AG04450 (cell line): ENCODE measurements at regions not wholly inside any gene's neighbourhood (a gene's known extent, or its start where the extent isn't known, plus 50 kb on each side); places are given as distances from the start of the nearest gene placed in this dataset.

Source experiments
- CTCF ChIA-PET: fragments of 300-600, 350-600 bp; formaldehyde crosslinking; extraction: SDS; loops from one replicate; lab custom pipeline; 2022; ENCODE audit warnings: antibody characterized with exemption, inconsistent platforms; lab: Charles Lee
- POLR2A ChIA-PET: fragments of 350-600 bp; formaldehyde crosslinking; extraction: SDS; loops from one replicate; lab custom pipeline; 2021; ENCODE audit warnings: antibody characterized with exemption, inconsistent platforms; lab: Yijun Ruan, JAX
- DNase-seq: peaks from one replicate; pipeline ENCODE4 v3.0.0-alpha.2; 2011; ENCODE audit warnings: low read depth, low spot score
- H3K27ac ChIP-seq: one replicate; pipeline ENCODE4 v1.5.1; 2012; ENCODE audit warnings: low read depth, low read length, control low read depth
- H3K27me3 ChIP-seq: one replicate; pipeline ENCODE4 v1.6.0; 2012; ENCODE audit warnings: low read length; ENCODE audit not compliant: control insufficient read depth, insufficient read depth
- H3K4me3 ChIP-seq: 2 replicates; pipeline ENCODE4 v1.5.1; 2011; ENCODE audit warnings: mild to moderate bottlenecking, low read depth, low read length, control low read depth
- H3K9me3 ChIP-seq: 2 replicates; pipeline ENCODE4 v1.5.1; 2012; ENCODE audit warnings: low read length; ENCODE audit not compliant: control insufficient read depth, insufficient read depth
- TF ChIP-seq, protein P1 (sequence below): IDR thresholded peaks from 2 replicates; pipeline ENCODE4 v1.5.1; 2011; ENCODE audit warnings: low read depth, low read length, control low read depth, inconsistent platforms

DNA sequence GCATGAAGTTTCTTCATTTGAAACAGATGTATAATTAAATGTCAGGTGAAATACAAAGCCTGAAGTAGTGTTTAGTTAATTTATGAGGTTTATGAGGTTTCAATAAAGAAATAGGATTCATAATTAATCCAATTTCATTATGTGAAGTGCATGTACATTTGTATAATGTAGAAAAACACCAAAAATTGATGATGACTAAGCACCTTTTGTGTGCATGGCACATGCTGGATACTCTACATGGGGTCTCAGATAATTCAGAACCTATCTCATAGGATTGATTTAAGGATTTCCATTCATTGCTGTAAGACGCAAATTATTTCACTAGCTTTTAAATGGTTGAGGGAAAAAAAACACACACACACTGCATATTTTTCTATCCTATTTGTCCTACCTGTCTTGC is 143.9 kb downstream of the ESM1 start:
- ChIA-PET POLR2A (no interaction called here), CTCF (no interaction called here)
- H3K27ac ChIP-seq: no peak overlapping the region
- no peaks in the 10 kb centered on the region for H3K9me3 ChIP-seq
- no peaks in the 10 kb centered on the region for H3K27me3 ChIP-seq
- TF ChIP-seq, protein P1, sequence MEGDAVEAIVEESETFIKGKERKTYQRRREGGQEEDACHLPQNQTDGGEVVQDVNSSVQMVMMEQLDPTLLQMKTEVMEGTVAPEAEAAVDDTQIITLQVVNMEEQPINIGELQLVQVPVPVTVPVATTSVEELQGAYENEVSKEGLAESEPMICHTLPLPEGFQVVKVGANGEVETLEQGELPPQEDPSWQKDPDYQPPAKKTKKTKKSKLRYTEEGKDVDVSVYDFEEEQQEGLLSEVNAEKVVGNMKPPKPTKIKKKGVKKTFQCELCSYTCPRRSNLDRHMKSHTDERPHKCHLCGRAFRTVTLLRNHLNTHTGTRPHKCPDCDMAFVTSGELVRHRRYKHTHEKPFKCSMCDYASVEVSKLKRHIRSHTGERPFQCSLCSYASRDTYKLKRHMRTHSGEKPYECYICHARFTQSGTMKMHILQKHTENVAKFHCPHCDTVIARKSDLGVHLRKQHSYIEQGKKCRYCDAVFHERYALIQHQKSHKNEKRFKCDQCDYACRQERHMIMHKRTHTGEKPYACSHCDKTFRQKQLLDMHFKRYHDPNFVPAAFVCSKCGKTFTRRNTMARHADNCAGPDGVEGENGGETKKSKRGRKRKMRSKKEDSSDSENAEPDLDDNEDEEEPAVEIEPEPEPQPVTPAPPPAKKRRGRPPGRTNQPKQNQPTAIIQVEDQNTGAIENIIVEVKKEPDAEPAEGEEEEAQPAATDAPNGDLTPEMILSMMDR: no peak
- no peak overlapping the region for H3K4me3 ChIP-seq
- no peak for DNase-seq

DNA sequence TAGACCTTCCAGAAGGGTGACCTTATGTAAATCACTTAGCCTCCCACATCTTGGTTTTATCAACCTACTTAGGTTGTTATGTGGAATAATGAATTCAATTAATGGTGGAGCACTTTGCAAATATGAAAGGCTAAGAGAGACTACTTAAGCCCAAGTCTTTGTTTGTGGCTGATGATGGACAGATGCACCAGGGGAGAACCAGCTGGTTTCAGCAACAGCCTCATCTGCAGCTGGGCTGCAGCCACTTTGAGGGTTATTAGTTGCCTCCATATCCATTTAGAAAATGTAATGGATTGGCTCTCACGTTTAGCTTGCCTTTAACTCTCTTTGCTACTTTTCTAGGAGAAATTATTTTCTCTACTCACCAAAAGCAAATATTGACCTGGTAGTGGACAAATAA is 146.6 kb downstream of the ESM1 start:
- H3K9me3 ChIP-seq: no peaks in the 10 kb centered on the region
- TF ChIP-seq, protein P1: no peak
- ChIA-PET CTCF (interaction anchor here (0.6 to 1.9 kb wide), 3 partner anchors 13 to 321 kb away, joined by 3 to 8 read pairs (median 3); partner anchors contain the start of gene GPX8), POLR2A (interaction anchor here (0.6 kb wide), 1 partner anchor 255 kb away, joined by 3 read pairs; no protein-coding TSS in a partner anchor)
- H3K4me3 ChIP-seq: no peak overlapping the region
- H3K27me3 ChIP-seq: no peaks in the 10 kb centered on the region
- H3K27ac ChIP-seq: no peak overlapping the region
- no peak for DNase-seq

DNA sequence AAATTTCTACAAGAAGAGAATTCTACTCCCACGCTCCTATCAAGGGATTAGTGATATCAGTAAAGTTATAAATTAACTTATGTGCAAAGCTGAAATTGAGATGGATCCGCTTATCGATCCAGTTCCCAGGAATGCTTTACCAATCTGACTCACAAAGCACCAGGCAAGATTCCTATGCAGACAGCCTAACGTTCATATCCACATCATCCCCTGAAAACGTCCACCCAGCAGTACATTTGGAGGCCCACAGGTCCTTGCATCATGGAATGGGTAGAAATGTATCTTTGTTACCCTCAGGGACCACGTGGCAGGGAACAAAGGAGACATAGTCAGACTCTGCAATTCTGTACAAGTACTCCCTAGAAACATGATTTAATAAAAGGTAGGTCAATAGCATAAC is 147.4 kb downstream of the ESM1 start:
- no peak overlapping the region for H3K4me3 ChIP-seq
- no peaks in the 10 kb centered on the region for H3K9me3 ChIP-seq
- CTCF ChIA-PET: interaction anchor here (0.8 to 1.9 kb wide), 3 partner anchors 29 to 349 kb away, joined by 3 to 8 read pairs (median 3); no protein-coding TSS in a partner anchor
- POLR2A ChIA-PET: interaction anchor here (0.7 to 1.3 kb wide), 2 partner anchors 24 to 213 kb away, joined by 3 to 6 read pairs; no protein-coding TSS in a partner anchor
- TF ChIP-seq, protein P1: no peak
- no peaks in the 10 kb centered on the region for H3K27me3 ChIP-seq
- no peak for DNase-seq
- no peak overlapping the region for H3K27ac ChIP-seq

DNA sequence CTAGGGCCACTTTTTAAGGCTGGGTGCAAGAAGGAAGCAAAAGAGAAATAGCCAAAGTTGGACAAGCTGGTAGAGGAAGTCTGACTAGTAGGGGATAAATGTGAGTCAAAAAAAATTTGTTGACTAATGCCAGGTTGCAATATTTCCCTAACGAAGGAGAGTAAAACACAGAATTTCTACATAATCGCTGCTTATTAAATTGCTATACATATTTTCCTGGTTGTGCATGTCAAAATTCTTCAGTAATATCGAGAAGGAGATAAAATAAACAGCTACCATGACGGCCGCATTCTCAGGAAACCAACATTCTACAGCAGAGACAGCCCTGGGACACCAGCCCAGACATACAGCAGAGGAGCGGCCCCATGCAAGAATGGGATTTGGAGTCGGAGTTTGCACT is 148.3 kb downstream of the ESM1 start:
- Histone ChIP-seq H3K4me3 (no peak overlapping the region), H3K27me3 (no peaks in the 10 kb centered on the region), H3K9me3 (no peaks in the 10 kb centered on the region), H3K27ac (peak overlapping the region; percentile 43)
- TF ChIP-seq, protein P1: no peak
- CTCF ChIA-PET: interaction anchor here (0.8 to 1.9 kb wide), 3 partner anchors 30 to 348 kb away, joined by 3 to 8 read pairs (median 3); no protein-coding TSS in a partner anchor
- DNase-seq: no peak
- POLR2A ChIA-PET: interaction anchor here (0.7 to 1.3 kb wide), 4 partner anchors 24 to 319 kb away, joined by 3 to 6 read pairs (median 4); no protein-coding TSS in a partner anchor

DNA sequence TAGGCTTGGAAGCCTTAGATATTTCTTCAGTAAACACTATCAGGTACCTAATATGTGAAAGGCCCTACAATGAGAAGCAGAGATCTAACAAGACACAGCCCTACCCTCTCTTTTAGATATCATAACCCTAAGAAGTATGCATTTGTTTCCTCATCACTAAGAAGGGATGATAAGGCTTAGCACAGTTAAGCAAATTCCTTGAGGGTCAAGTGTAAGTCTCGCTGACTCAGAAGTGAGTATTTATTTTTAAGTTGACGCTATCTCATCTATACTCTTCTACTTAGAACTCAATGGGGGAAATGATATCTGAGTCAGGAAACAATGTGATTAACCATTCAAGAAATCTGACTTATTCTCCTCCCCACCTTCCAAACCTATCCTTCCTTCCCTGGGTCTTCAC is 149.7 kb downstream of the ESM1 start:
- Histone ChIP-seq H3K27ac (peak overlapping the region; percentile 86), H3K27me3 (no peaks in the 10 kb centered on the region), H3K4me3 (no peak overlapping the region), H3K9me3 (no peaks in the 10 kb centered on the region)
- CTCF ChIA-PET: interaction anchor here (0.9 to 2.3 kb wide), 3 partner anchors 9 to 319 kb away, joined by 3 to 15 read pairs (median 3); no protein-coding TSS in a partner anchor
- POLR2A ChIA-PET: interaction anchor here (1.2 to 2.3 kb wide), 2 partner anchors 91 to 317 kb away, joined by 5 to 20 read pairs; no protein-coding TSS in a partner anchor
- peak; percentile 69 for DNase-seq
- TF ChIP-seq, protein P1: no peak
